K562 (cell line): ENCODE measurements at regions not wholly inside any gene's neighbourhood (a gene's known extent, or its start where the extent isn't known, plus 50 kb on each side); places are given as distances from the start of the nearest gene placed in this dataset.
A peak's percentile ranks its signal among the peaks of the same experiment; 100 is the strongest.

ENCODE experiments used
- ATAC-seq: fragments of 200-7000 bp; cut with Tn5 transposase; 3 replicates; pipeline ENCODE4 v1.9.1; 2020; ENCODE audit warnings: moderate library complexity
- BruUV-seq: library from RNA; stranded (reverse); fragments of 400-500 nt; replicated peaks from 2 replicates; lab custom pipeline; 2021; lab: Mats Ljungman, UMichigan
- CTCF ChIA-PET: fragments of 300-600 bp; formaldehyde crosslinking; extraction: SDS; loops from one replicate; lab custom pipeline; 2021; ENCODE audit warnings: low intra/inter-chr PET ratio; lab: Yijun Ruan, JAX
- POLR2A ChIA-PET: fragments of 300-600, 350-650 bp; sonication (Branson Sonifier 250); formaldehyde crosslinking; extraction: SDS; loops from one replicate; lab custom pipeline; 2021; ENCODE audit warnings: antibody characterized with exemption, inconsistent platforms; lab: Yijun Ruan, JAX
- DNase-seq, 4 experiments: peaks; one replicate each; pipeline versions ENCODE4 v3.0.0 to v3.0.0-alpha.2; 2011 to 2018; ENCODE audit warnings: low spot score in 3 of 4, mixed read lengths in 3 of 4; ENCODE audit errors: extremely low read depth in 1 of 4
- FAIRE-seq: peaks from 2 replicates; lab custom pipeline; 2011; peaks lifted over from hg19 to GRCh38; lab: Jason Lieb, UNC
- H2AFZ ChIP-seq: 2 replicates; pipeline ENCODE4 v1.6.0; 2011; ENCODE audit warnings: low read depth, low read length, control low read depth, inconsistent platforms
- H3K27ac ChIP-seq: fragments of 200-600 bp; 3 replicates; pipeline ENCODE4 v1.8.0; 2011; ENCODE audit warnings: low read depth, mild to moderate bottlenecking, control low read depth, inconsistent platforms, low read length, moderate library complexity, mixed read lengths; ENCODE audit errors: extremely low read depth
- H3K27me3 ChIP-seq, 2 experiments: fragments of 300-600 bp in 1 of 2; 2 replicates in 1 of 2; 3 replicates in 1 of 2; pipeline versions ENCODE4 v1.6.0 to v1.8.0; 2011; ENCODE audit warnings: inconsistent platforms in 2 of 2, low read length in 2 of 2, mild to moderate bottlenecking in 1 of 2, mixed read lengths in 1 of 2, moderate library complexity in 1 of 2; ENCODE audit not compliant: control insufficient read depth in 2 of 2, insufficient read depth in 2 of 2
- H3K36me3 ChIP-seq: fragments of 300-600 bp; 3 replicates; pipeline ENCODE4 v1.8.0; 2011; ENCODE audit warnings: mild to moderate bottlenecking, low read length, inconsistent platforms; ENCODE audit not compliant: control insufficient read depth, insufficient read depth
- H3K4me1 ChIP-seq, 2 experiments: fragments of 200-600 bp in 1 of 2; replicated peaks in 1 of 2; 2 replicates in 1 of 2; 3 replicates in 1 of 2; pipeline versions ENCODE4 v1.5.1 to v1.8.0; 2011; ENCODE audit warnings: inconsistent platforms in 2 of 2, low read length in 2 of 2, mild to moderate bottlenecking in 1 of 2, mixed read lengths in 1 of 2, moderate library complexity in 1 of 2; ENCODE audit not compliant: control insufficient read depth in 2 of 2, insufficient read depth in 2 of 2
- H3K4me2 ChIP-seq: 2 replicates; pipeline ENCODE4 v1.6.1; 2011; ENCODE audit warnings: low read length, control low read depth, inconsistent platforms, mixed read lengths; ENCODE audit not compliant: insufficient read depth
- H3K4me3 ChIP-seq: fragments of 200-600 bp; sonication (generic), shearing (Covaris generic); 2 replicates; pipeline ENCODE4 v1.5.1; 2016; ENCODE audit warnings: control low read depth, inconsistent platforms
- H3K79me2 ChIP-seq: fragments of 200-600 bp; 3 replicates; pipeline ENCODE4 v1.8.0; 2011; ENCODE audit warnings: low read length, inconsistent platforms; ENCODE audit not compliant: control insufficient read depth, insufficient read depth
- H3K9ac ChIP-seq, 2 experiments: 2 replicates each; pipeline versions ENCODE4 v1.6.0 to v1.6.1; 2011; ENCODE audit warnings: low read depth in 2 of 2, low read length in 2 of 2, control low read depth in 1 of 2, inconsistent platforms in 1 of 2, mild to moderate bottlenecking in 1 of 2, mixed read lengths in 1 of 2; ENCODE audit not compliant: insufficient read depth in 1 of 2
- H3K9me1 ChIP-seq: one replicate; pipeline ENCODE4 v1.6.0; 2011; ENCODE audit warnings: inconsistent platforms, mild to moderate bottlenecking, low read length, moderate library complexity; ENCODE audit not compliant: control insufficient read depth, insufficient read depth
- H3K9me3 ChIP-seq: replicated peaks from 2 replicates; pipeline ENCODE4 v1.5.1; 2011; ENCODE audit warnings: low read depth, low read length, inconsistent platforms; ENCODE audit not compliant: control insufficient read depth, insufficient read depth
- H4K20me1 ChIP-seq: replicated peaks from 2 replicates; pipeline ENCODE4 v1.6.1; 2011; ENCODE audit warnings: low read length, inconsistent platforms, mixed read lengths; ENCODE audit not compliant: control insufficient read depth, insufficient read depth
- NCOA2 ChIP-seq, 2 experiments: fragments of 450-650 bp; IDR thresholded peaks; 2 replicates each; pipeline ENCODE4 v1.6.1; 2018; ENCODE audit warnings: mild to moderate bottlenecking in 2 of 2, moderate library complexity in 1 of 2; ENCODE audit not compliant: partially characterized antibody in 2 of 2
- RNF2 ChIP-seq: sonication (generic); IDR thresholded peaks from 2 replicates; pipeline ENCODE4 v1.6.1; 2016
- ZNF24 ChIP-seq: fragments of 450-650 bp; IDR thresholded peaks from 2 replicates; pipeline ENCODE4 v1.6.1; 2016
- WGBS: fragments of 100-300 bp; shearing (Covaris generic); methylation state at CpG from one replicate; pipeline ENCODE4 v1.1.6; 2016; ENCODE audit warnings: low coverage, mixed read lengths; ENCODE audit not compliant: insufficient coverage; ENCODE audit errors: missing lambda C conversion rate; 5-methylcytosine and 5-hydroxymethylcytosine counted together
- in situ Hi-C: fragments of 300-500 bp; cut with MboI; formaldehyde crosslinking; loops from 4 replicates; pipeline ENCODE4 v1.15.0; 2018; ENCODE audit warnings: inconsistent platforms, mixed read lengths
- intact Hi-C: fragments of 100-400 bp; cut with micrococcal nuclease; formaldehyde crosslinking; loops from 2 replicates; pipeline ENCODE4 v1.14.2; 2022
- TF ChIP-seq, protein P1 (sequence below), 2 experiments: fragments of 200-800 bp in 1 of 2; sonication (Bioruptor generic) in 1 of 2; sonication (generic) in 1 of 2; formaldehyde crosslinking in 1 of 2; IDR thresholded peaks in 1 of 2; conservative IDR thresholded peaks in 1 of 2; 2 replicates each; pipeline versions ENCODE4 v1.5.0 to v1.6.1; 2016 to 2020; ENCODE audit warnings: missing compliant biosample characterization in 1 of 2, missing genetic modification characterization in 1 of 2, missing genetic modification reagents in 1 of 2
- TF ChIP-seq, protein P2 (sequence below): fragments of 450-650 bp; IDR thresholded peaks from 2 replicates; pipeline ENCODE4 v1.6.1; 2016; ENCODE audit warnings: borderline replicate concordance

DNA sequence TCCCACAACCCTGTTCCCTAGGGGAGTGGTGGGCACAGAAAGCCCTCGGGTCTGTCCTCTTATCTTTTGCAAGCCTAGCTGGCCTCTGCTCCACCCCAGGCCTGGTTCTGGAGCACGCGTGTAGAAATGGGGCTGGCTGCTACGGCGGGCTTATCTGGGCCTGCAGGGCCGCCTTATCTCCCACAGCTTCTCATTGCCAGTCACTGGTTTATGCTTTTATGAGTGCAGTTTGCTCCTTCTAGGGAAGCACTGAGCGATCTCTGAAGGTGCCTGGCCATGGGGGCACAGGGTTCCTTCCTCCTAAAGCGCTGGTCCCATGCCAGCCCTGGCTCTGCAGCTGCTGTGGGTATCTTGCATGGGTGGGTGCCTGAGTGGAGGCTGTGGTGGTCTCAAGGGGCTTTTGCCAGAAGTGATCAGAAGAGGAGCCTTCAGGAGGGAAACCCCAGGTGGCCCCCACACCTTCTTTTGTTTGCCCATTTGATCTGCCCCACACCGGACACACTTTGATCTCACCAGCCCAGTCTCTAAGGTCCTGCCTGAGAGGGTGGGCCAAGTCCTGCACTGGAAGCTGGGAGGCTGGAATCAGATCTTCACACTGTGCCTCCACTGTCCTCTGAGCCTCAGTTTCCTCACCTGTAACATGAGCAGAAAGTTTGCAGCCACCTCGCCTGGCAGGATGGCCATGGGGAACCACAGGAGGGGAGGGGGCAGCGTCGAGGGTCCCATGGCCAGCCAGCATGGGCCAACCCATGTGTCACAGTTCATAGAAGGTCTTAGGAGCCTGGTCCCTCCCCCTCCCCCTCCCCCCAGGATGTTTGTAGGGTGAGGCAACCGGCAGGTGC is 86.6 kb upstream of the FGF3 start (continued):
- TF ChIP-seq, protein P1, sequence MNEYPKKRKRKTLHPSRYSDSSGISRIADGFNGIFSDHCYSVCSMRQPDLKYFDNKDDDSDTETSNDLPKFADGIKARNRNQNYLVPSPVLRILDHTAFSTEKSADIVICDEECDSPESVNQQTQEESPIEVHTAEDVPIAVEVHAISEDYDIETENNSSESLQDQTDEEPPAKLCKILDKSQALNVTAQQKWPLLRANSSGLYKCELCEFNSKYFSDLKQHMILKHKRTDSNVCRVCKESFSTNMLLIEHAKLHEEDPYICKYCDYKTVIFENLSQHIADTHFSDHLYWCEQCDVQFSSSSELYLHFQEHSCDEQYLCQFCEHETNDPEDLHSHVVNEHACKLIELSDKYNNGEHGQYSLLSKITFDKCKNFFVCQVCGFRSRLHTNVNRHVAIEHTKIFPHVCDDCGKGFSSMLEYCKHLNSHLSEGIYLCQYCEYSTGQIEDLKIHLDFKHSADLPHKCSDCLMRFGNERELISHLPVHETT (CRISPR knock-in tag; conservative IDR thresholded peaks at IDR 0.05 in 1 of 2, IDR thresholded peaks at IDR 0.05 in 1 of 2), result peak in 1 of 2 experiments; percentile 86; a peak in 2 of 4 replicates
- TF ChIP-seq NCOA2 (IDR thresholded peaks at IDR 0.05; ENCODE audit: partially characterized antibody in 2 of 2), result no peak

DNA sequence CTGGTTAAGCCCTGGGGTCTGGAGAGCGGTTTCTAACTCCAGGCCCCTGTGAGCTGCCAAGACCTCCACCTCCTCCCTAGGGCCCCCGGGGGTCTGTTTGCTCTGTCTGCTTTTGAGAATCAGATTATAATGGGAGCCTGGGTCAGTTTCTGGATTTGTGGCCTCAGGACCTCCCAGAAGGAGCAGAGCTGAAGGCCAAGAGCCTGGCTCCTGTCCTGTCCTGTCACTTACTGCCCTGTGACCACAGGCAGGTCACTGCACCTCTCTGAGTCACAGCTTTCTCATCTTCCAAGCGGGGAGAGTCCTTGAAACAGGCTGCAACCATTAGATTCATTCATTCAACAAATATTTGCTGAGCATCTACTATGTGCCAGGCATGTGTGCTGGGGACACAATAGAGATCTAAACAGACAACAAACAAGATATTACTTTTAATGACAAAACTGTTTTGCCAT is 87.3 kb upstream of the FGF3 start:
- DNase-seq, result no peak
- Histone ChIP-seq H3K9me1 (no peaks in the 10 kb centered on the region), H3K27ac (no peak overlapping the region), H3K4me1 (peaks cover 14 to 51% of the 10 kb centered on the region in 2 experiments; a peak in 4 of 5 replicates), H3K9me3 (no peaks in the 10 kb centered on the region), H3K4me3 (no peak overlapping the region), H4K20me1 (peaks cover 31% of the 10 kb centered on the region), H3K79me2 (no peaks in the 10 kb centered on the region), H3K27me3 (peaks cover 5 to 37% of the 10 kb centered on the region in 2 experiments), H3K4me2 (no peak overlapping the region), H2AFZ (no peak overlapping the region), H3K36me3 (no peaks in the 10 kb centered on the region), H3K9ac (no peak overlapping the region; a peak in 1 of 4 replicates)
- ATAC-seq, result no peak
- BruUV-seq, result no TSS peak
- in situ Hi-C loops, result no loop called here
- ChIA-PET POLR2A (no interaction called here), CTCF (no interaction called here)
- WGBS, result 8% methylated on average over 3 of the region's 3 CpGs
- no peak for TF ChIP-seq RNF2
- TF ChIP-seq, protein P2, sequence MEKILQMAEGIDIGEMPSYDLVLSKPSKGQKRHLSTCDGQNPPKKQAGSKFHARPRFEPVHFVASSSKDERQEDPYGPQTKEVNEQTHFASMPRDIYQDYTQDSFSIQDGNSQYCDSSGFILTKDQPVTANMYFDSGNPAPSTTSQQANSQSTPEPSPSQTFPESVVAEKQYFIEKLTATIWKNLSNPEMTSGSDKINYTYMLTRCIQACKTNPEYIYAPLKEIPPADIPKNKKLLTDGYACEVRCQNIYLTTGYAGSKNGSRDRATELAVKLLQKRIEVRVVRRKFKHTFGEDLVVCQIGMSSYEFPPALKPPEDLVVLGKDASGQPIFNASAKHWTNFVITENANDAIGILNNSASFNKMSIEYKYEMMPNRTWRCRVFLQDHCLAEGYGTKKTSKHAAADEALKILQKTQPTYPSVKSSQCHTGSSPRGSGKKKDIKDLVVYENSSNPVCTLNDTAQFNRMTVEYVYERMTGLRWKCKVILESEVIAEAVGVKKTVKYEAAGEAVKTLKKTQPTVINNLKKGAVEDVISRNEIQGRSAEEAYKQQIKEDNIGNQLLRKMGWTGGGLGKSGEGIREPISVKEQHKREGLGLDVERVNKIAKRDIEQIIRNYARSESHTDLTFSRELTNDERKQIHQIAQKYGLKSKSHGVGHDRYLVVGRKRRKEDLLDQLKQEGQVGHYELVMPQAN, result no peak
- TF ChIP-seq ZNF24, result 0 out of 2 replicates have a peak, but pooled peaks have one; percentile 27
- intact Hi-C loops, result no loop called here
- no peak for FAIRE-seq
